K562 (cell line): ENCODE measurements at regions not wholly inside any gene's neighbourhood (a gene's known extent, or its start where the extent isn't known, plus 50 kb on each side); places are given as distances from the start of the nearest gene placed in this dataset.

Experiments
- CHD2 ChIP-seq: IDR thresholded peaks from 2 replicates; pipeline ENCODE4 v1.6.1; 2011; ENCODE audit warnings: low read depth, low read length
- CTCF ChIP-seq, 3 experiments: IDR thresholded peaks in 2 of 3; conservative IDR thresholded peaks in 1 of 3; 2 replicates each; pipeline ENCODE4 v1.5.1; 2011 to 2012; ENCODE audit warnings: low read length in 3 of 3, mild to moderate bottlenecking in 3 of 3, control low read depth in 2 of 3, improper control_type of control experiment in 1 of 3, inconsistent platforms in 1 of 3, low read depth in 1 of 3, mixed read lengths in 1 of 3, moderate library complexity in 1 of 3; ENCODE audit not compliant: insufficient read depth in 2 of 3
- EZH2 ChIP-seq: IDR thresholded peaks from 2 replicates; pipeline ENCODE4 v1.6.1; 2012; ENCODE audit warnings: low read depth, mild to moderate bottlenecking, inconsistent platforms, low read length, borderline replicate concordance
- FOXA1 ChIP-seq: fragments of 450-650 bp; IDR thresholded peaks from 2 replicates; pipeline ENCODE4 v1.6.1; 2016; ENCODE audit warnings: mild to moderate bottlenecking, borderline replicate concordance
- HMG20B ChIP-seq: fragments of 250-450 bp; sonication (Bioruptor Pico); IDR thresholded peaks from 2 replicates; pipeline ENCODE4 v1.5.0; 2021; ENCODE audit warnings: mild to moderate bottlenecking
- NBN ChIP-seq: fragments of 450-650 bp; IDR thresholded peaks from 2 replicates; pipeline ENCODE4 v1.6.1; 2016; ENCODE audit warnings: low read depth, mild to moderate bottlenecking
- RBBP5 ChIP-seq: fragments of 200-600 bp; sonication (generic); IDR thresholded peaks from 2 replicates; pipeline ENCODE4 v1.6.1; 2012; ENCODE audit warnings: borderline replicate concordance, mild to moderate bottlenecking, low read length, control low read depth, inconsistent platforms; ENCODE audit not compliant: insufficient read depth, poor library complexity, severe bottlenecking
- RNF2 ChIP-seq: sonication (generic); IDR thresholded peaks from 2 replicates; pipeline ENCODE4 v1.6.1; 2016
- ZHX1 ChIP-seq: fragments of 150-350 bp; conservative IDR thresholded peaks from 2 replicates; pipeline ENCODE4 v1.6.1; 2014; ENCODE audit warnings: low read length
- ZKSCAN1 ChIP-seq: fragments of 150-350 bp; IDR thresholded peaks from 2 replicates; pipeline ENCODE4 v1.6.1; 2016; ENCODE audit warnings: low read depth, low read length
- ZNF395 ChIP-seq: fragments of 200-800 bp; sonication (Bioruptor generic); IDR thresholded peaks from 2 replicates; pipeline ENCODE4 v1.6.1; 2017; ENCODE audit warnings: missing genetic modification characterization, missing compliant biosample characterization
- TF ChIP-seq, protein P1 (sequence below): fragments of 250-450 bp; sonication (Bioruptor Pico); IDR thresholded peaks from 2 replicates; pipeline ENCODE4 v1.5.0; 2020; ENCODE audit warnings: mild to moderate bottlenecking, borderline replicate concordance

DNA sequence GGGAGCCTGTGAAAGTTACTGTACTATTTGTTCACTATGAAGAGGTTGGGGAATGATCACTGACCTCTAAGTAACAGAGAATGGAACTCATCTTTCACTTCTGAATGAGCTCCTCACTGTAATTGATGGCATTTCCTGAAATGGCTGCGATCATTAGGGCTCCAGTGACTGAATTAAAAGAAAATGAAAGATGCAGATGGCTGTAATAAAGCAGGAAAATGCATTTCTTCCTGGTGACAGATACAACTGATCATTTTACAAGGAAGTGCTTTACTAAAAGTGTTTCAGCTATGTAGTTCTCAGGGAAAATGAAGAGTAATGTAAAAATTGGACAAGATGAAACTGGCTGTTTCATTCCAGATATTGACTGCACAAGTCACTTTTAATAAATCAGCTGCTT is 1200.6 kb upstream of the NUDT12 start:
- TF ChIP-seq EZH2 (no peak), RNF2 (no peak), CHD2 (no peak), ZKSCAN1 (no peak), ZNF395 (CRISPR knock-in tag) (no peak), CTCF (IDR thresholded peaks at IDR 0.05 in 2 of 3, conservative IDR thresholded peaks at IDR 0.05 in 1 of 3; ENCODE audit: insufficient read depth in 2 of 3, low read depth in 1 of 3, low read length in 3 of 3) (no peak), HMG20B (CRISPR knock-in tag) (no peak), NBN (no peak), RBBP5 (no peak), FOXA1 (no peak), ZHX1 (no peak)
- TF ChIP-seq, protein P1, sequence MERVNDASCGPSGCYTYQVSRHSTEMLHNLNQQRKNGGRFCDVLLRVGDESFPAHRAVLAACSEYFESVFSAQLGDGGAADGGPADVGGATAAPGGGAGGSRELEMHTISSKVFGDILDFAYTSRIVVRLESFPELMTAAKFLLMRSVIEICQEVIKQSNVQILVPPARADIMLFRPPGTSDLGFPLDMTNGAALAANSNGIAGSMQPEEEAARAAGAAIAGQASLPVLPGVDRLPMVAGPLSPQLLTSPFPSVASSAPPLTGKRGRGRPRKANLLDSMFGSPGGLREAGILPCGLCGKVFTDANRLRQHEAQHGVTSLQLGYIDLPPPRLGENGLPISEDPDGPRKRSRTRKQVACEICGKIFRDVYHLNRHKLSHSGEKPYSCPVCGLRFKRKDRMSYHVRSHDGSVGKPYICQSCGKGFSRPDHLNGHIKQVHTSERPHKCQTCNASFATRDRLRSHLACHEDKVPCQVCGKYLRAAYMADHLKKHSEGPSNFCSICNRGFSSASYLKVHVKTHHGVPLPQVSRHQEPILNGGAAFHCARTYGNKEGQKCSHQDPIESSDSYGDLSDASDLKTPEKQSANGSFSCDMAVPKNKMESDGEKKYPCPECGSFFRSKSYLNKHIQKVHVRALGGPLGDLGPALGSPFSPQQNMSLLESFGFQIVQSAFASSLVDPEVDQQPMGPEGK (CRISPR knock-in tag): no peak
